Right kidney (tissue), 1 donor: ENCODE measurements at regions not wholly inside any gene's neighbourhood (a gene's known extent, or its start where the extent isn't known, plus 50 kb on each side); places are given as distances from the start of the nearest gene placed in this dataset.

Experiments used
- DNase-seq: peaks from one replicate; pipeline ENCODE4 v3.0.0-alpha.2; 2016

GRCh38 chr17:79501910-79502309, 108.9 kb downstream of the RBFOX3 start:
- no peak for DNase-seq

GRCh38 chr17:79500745-79501618, 109.9 kb downstream of the RBFOX3 start:
- DNase-seq: no peak

GRCh38 chr17:79498854-79499253, 112.0 kb downstream of the RBFOX3 start:
- DNase-seq: no peak

GRCh38 chr17:79497777-79498348, 113.0 kb downstream of the RBFOX3 start:
- DNase-seq: no peak

- no peak for DNase-seq
Measured at GRCh38 chr17:79496422-79497005, 114.3 kb downstream of the RBFOX3 start.

GRCh38 chr17:79495665-79496064, 115.2 kb downstream of the RBFOX3 start:
- DNase-seq: no peak

GRCh38 chr17:79491006-79491405, 119.8 kb downstream of the RBFOX3 start:
- no peak for DNase-seq

GRCh38 chr17:79490530-79490929, 120.3 kb downstream of the RBFOX3 start:
- no peak for DNase-seq

- DNase-seq: no peak
Measured at GRCh38 chr17:79487149-79487548, 123.7 kb downstream of the RBFOX3 start.

- no peak for DNase-seq
Measured at GRCh38 chr17:79485991-79486390, 124.9 kb downstream of the RBFOX3 start.

- DNase-seq: no peak
Measured at GRCh38 chr17:79485419-79485985, 125.3 kb downstream of the RBFOX3 start.

- DNase-seq: no peak
Measured at GRCh38 chr17:79484600-79485418, 126.0 kb downstream of the RBFOX3 start.

GRCh38 chr17:79483842-79484241, 127.0 kb downstream of the RBFOX3 start:
- DNase-seq: no peak

GRCh38 chr17:79482727-79483521, 127.9 kb downstream of the RBFOX3 start:
- DNase-seq: no peak

- DNase-seq: no peak
Measured at GRCh38 chr17:79479876-79480275, 131.0 kb downstream of the RBFOX3 start.

GRCh38 chr17:79478841-79479240, 132.0 kb downstream of the RBFOX3 start:
- DNase-seq: no peak

GRCh38 chr17:79478051-79478461, 132.8 kb downstream of the RBFOX3 start:
- no peak for DNase-seq

GRCh38 chr17:79476074-79476652, 134.7 kb downstream of the RBFOX3 start:
- no peak for DNase-seq

GRCh38 chr17:79473876-79474440, 136.9 kb downstream of the RBFOX3 start:
- DNase-seq: no peak

- DNase-seq: no peak
Measured at GRCh38 chr17:79473111-79473875, 137.6 kb downstream of the RBFOX3 start.
